ENCODE measurements at regions not wholly inside any gene's neighbourhood (a gene's known extent, or its start where the extent isn't known, plus 50 kb on each side); places are given as distances from the start of the nearest gene placed in this dataset.

- H3K4me1 ChIP-seq (ENCODE audit: control insufficient read depth, low read depth, low read length) = no peaks in the 10 kb centered on the region
- no peak overlapping the region for H3K4me3 ChIP-seq (ENCODE audit: low read length)
- no peaks in the 10 kb centered on the region for H3K9me3 ChIP-seq (ENCODE audit: control insufficient read depth, low read depth, low read length)
- no peak overlapping the region for H3K27ac ChIP-seq (ENCODE audit: low read length)
- no peaks in the 10 kb centered on the region for H3K27me3 ChIP-seq (ENCODE audit: control insufficient read depth, insufficient read depth, low read length)
- H3K9ac ChIP-seq (ENCODE audit: low read length) = no peak overlapping the region
- H3K36me3 ChIP-seq (ENCODE audit: control insufficient read depth, low read depth, low read length) = no peaks in the 10 kb centered on the region
These were observed 175.1 kb upstream of the FOXQ1 start for GRCh38 chr6:1136827-1137226.

- Histone ChIP-seq H3K36me3 (ENCODE audit: control insufficient read depth, low read depth, low read length) (no peaks in the 10 kb centered on the region), H3K9me3 (ENCODE audit: control insufficient read depth, low read depth, low read length) (no peaks in the 10 kb centered on the region), H3K4me1 (ENCODE audit: control insufficient read depth, low read depth, low read length) (no peaks in the 10 kb centered on the region), H3K4me3 (ENCODE audit: low read length) (no peak overlapping the region), H3K27me3 (ENCODE audit: control insufficient read depth, insufficient read depth, low read length) (no peaks in the 10 kb centered on the region), H3K9ac (ENCODE audit: low read length) (no peak overlapping the region), H3K27ac (ENCODE audit: low read length) (no peak overlapping the region)
These were observed 175.5 kb upstream of the FOXQ1 start for GRCh38 chr6:1136415-1136774.

- Histone ChIP-seq H3K4me3 (ENCODE audit: low read length) (no peak overlapping the region), H3K9me3 (ENCODE audit: control insufficient read depth, low read depth, low read length) (no peaks in the 10 kb centered on the region), H3K27ac (ENCODE audit: low read length) (no peak overlapping the region), H3K36me3 (ENCODE audit: control insufficient read depth, low read depth, low read length) (no peaks in the 10 kb centered on the region), H3K27me3 (ENCODE audit: control insufficient read depth, insufficient read depth, low read length) (no peaks in the 10 kb centered on the region), H3K9ac (ENCODE audit: low read length) (no peak overlapping the region), H3K4me1 (ENCODE audit: control insufficient read depth, low read depth, low read length) (no peaks in the 10 kb centered on the region)
These were observed 176.0 kb upstream of the FOXQ1 start for GRCh38 chr6:1135726-1136414.

GRCh38 chr6:1131285-1132079 lies 180.4 kb upstream of the FOXQ1 start:
- no peaks in the 10 kb centered on the region for H3K36me3 ChIP-seq (ENCODE audit: control insufficient read depth, low read depth, low read length)
- no peaks in the 10 kb centered on the region for H3K27me3 ChIP-seq (ENCODE audit: control insufficient read depth, insufficient read depth, low read length)
- no peaks in the 10 kb centered on the region for H3K4me1 ChIP-seq (ENCODE audit: control insufficient read depth, low read depth, low read length)
- H3K9ac ChIP-seq (ENCODE audit: low read length) = no peak overlapping the region
- H3K9me3 ChIP-seq (ENCODE audit: control insufficient read depth, low read depth, low read length) = no peaks in the 10 kb centered on the region
- H3K4me3 ChIP-seq (ENCODE audit: low read length) = no peak overlapping the region
- H3K27ac ChIP-seq (ENCODE audit: low read length) = no peak overlapping the region

- Histone ChIP-seq H3K27ac (ENCODE audit: low read length) (no peak overlapping the region), H3K4me1 (ENCODE audit: control insufficient read depth, low read depth, low read length) (no peaks in the 10 kb centered on the region), H3K9ac (ENCODE audit: low read length) (no peak overlapping the region), H3K4me3 (ENCODE audit: low read length) (no peak overlapping the region), H3K9me3 (ENCODE audit: control insufficient read depth, low read depth, low read length) (no peaks in the 10 kb centered on the region), H3K27me3 (ENCODE audit: control insufficient read depth, insufficient read depth, low read length) (no peaks in the 10 kb centered on the region), H3K36me3 (ENCODE audit: control insufficient read depth, low read depth, low read length) (no peaks in the 10 kb centered on the region)
These were observed 181.2 kb upstream of the FOXQ1 start for GRCh38 chr6:1130709-1131108.

- Histone ChIP-seq H3K27me3 (ENCODE audit: control insufficient read depth, insufficient read depth, low read length) (no peaks in the 10 kb centered on the region), H3K36me3 (ENCODE audit: control insufficient read depth, low read depth, low read length) (no peaks in the 10 kb centered on the region), H3K4me3 (ENCODE audit: low read length) (no peak overlapping the region), H3K9ac (ENCODE audit: low read length) (no peak overlapping the region), H3K27ac (ENCODE audit: low read length) (no peak overlapping the region), H3K9me3 (ENCODE audit: control insufficient read depth, low read depth, low read length) (no peaks in the 10 kb centered on the region), H3K4me1 (ENCODE audit: control insufficient read depth, low read depth, low read length) (no peaks in the 10 kb centered on the region)
These were observed 182.8 kb upstream of the FOXQ1 start for GRCh38 chr6:1129131-1129530.

- Histone ChIP-seq H3K9ac (ENCODE audit: low read length) (no peak overlapping the region), H3K27ac (ENCODE audit: low read length) (no peak overlapping the region), H3K4me3 (ENCODE audit: low read length) (no peak overlapping the region), H3K9me3 (ENCODE audit: control insufficient read depth, low read depth, low read length) (no peaks in the 10 kb centered on the region), H3K36me3 (ENCODE audit: control insufficient read depth, low read depth, low read length) (no peaks in the 10 kb centered on the region), H3K27me3 (ENCODE audit: control insufficient read depth, insufficient read depth, low read length) (no peaks in the 10 kb centered on the region), H3K4me1 (ENCODE audit: control insufficient read depth, low read depth, low read length) (no peaks in the 10 kb centered on the region)
These were observed 184.2 kb upstream of the FOXQ1 start for GRCh38 chr6:1127597-1128288.

- Histone ChIP-seq H3K9me3 (ENCODE audit: control insufficient read depth, low read depth, low read length) (no peaks in the 10 kb centered on the region), H3K9ac (ENCODE audit: low read length) (no peak overlapping the region), H3K27me3 (ENCODE audit: control insufficient read depth, insufficient read depth, low read length) (no peaks in the 10 kb centered on the region), H3K4me1 (ENCODE audit: control insufficient read depth, low read depth, low read length) (no peaks in the 10 kb centered on the region), H3K4me3 (ENCODE audit: low read length) (no peak overlapping the region), H3K36me3 (ENCODE audit: control insufficient read depth, low read depth, low read length) (no peaks in the 10 kb centered on the region), H3K27ac (ENCODE audit: low read length) (no peak overlapping the region)
These were observed 184.8 kb upstream of the FOXQ1 start for GRCh38 chr6:1127129-1127528.

- H3K4me1 ChIP-seq (ENCODE audit: control insufficient read depth, low read depth, low read length) = no peaks in the 10 kb centered on the region
- H3K9me3 ChIP-seq (ENCODE audit: control insufficient read depth, low read depth, low read length) = no peaks in the 10 kb centered on the region
- H3K27me3 ChIP-seq (ENCODE audit: control insufficient read depth, insufficient read depth, low read length) = no peaks in the 10 kb centered on the region
- H3K27ac ChIP-seq (ENCODE audit: low read length) = no peak overlapping the region
- no peak overlapping the region for H3K4me3 ChIP-seq (ENCODE audit: low read length)
- no peaks in the 10 kb centered on the region for H3K36me3 ChIP-seq (ENCODE audit: control insufficient read depth, low read depth, low read length)
- no peak overlapping the region for H3K9ac ChIP-seq (ENCODE audit: low read length)
These were observed 185.9 kb upstream of the FOXQ1 start for GRCh38 chr6:1126036-1126435.

GRCh38 chr6:1125297-1125696 lies 186.6 kb upstream of the FOXQ1 start:
- Histone ChIP-seq H3K27me3 (ENCODE audit: control insufficient read depth, insufficient read depth, low read length) (no peaks in the 10 kb centered on the region), H3K9me3 (ENCODE audit: control insufficient read depth, low read depth, low read length) (no peaks in the 10 kb centered on the region), H3K27ac (ENCODE audit: low read length) (no peak overlapping the region), H3K4me1 (ENCODE audit: control insufficient read depth, low read depth, low read length) (no peaks in the 10 kb centered on the region), H3K4me3 (ENCODE audit: low read length) (no peak overlapping the region), H3K36me3 (ENCODE audit: control insufficient read depth, low read depth, low read length) (no peaks in the 10 kb centered on the region), H3K9ac (ENCODE audit: low read length) (no peak overlapping the region)

GRCh38 chr6:1124885-1125284 lies 187.0 kb upstream of the FOXQ1 start:
- H3K9ac ChIP-seq (ENCODE audit: low read length) = no peak overlapping the region
- H3K27me3 ChIP-seq (ENCODE audit: control insufficient read depth, insufficient read depth, low read length) = no peaks in the 10 kb centered on the region
- no peaks in the 10 kb centered on the region for H3K9me3 ChIP-seq (ENCODE audit: control insufficient read depth, low read depth, low read length)
- no peaks in the 10 kb centered on the region for H3K4me1 ChIP-seq (ENCODE audit: control insufficient read depth, low read depth, low read length)
- H3K4me3 ChIP-seq (ENCODE audit: low read length) = no peak overlapping the region
- H3K27ac ChIP-seq (ENCODE audit: low read length) = no peak overlapping the region
- no peaks in the 10 kb centered on the region for H3K36me3 ChIP-seq (ENCODE audit: control insufficient read depth, low read depth, low read length)

Data from iPS-18a (cell line).